ENCODE measurements at regions not wholly inside any gene's neighbourhood (a gene's known extent, or its start where the extent isn't known, plus 50 kb on each side); places are given as distances from the start of the nearest gene placed in this dataset.

DNA sequence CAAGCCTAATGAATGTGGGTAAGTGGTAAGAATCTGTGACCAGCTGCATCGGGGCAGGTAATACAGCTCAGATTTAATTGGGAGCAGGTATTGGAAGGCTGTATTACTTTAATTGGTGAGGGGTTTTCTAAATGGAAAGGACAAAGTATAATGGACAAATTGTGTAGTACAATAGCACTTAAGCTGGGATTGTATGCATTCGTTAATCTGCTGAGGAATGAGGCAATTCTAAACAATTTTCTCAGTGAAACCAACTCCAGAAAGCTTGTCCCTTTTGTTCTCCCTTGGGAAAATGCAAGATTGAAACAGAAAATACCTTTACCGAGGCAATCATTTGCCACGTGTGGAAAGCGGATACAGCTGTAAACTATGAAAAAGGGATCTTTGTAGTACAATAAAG lies 801.6 kb upstream of the POU3F3 start:
- TF ChIP-seq POLR2AphosphoS5 (IDR thresholded peaks at IDR 0.05; ENCODE audit: low read depth, low read length) (no peak), TCF12 (IDR thresholded peaks at IDR 0.05) (no peak), GABPA (IDR thresholded peaks at IDR 0.05; ENCODE audit: low read depth) (no peak), FOXM1 (IDR thresholded peaks at IDR 0.05; ENCODE audit: low read depth) (no peak), TAF1 (IDR thresholded peaks at IDR 0.05; ENCODE audit: borderline replicate concordance, low read depth, low read length) (no peak), FOSL2 (IDR thresholded peaks at IDR 0.05; ENCODE audit: borderline replicate concordance, low read depth) (no peak), YY1 (IDR thresholded peaks at IDR 0.05; ENCODE audit: low read depth) (no peak)
- TF ChIP-seq, protein P1, sequence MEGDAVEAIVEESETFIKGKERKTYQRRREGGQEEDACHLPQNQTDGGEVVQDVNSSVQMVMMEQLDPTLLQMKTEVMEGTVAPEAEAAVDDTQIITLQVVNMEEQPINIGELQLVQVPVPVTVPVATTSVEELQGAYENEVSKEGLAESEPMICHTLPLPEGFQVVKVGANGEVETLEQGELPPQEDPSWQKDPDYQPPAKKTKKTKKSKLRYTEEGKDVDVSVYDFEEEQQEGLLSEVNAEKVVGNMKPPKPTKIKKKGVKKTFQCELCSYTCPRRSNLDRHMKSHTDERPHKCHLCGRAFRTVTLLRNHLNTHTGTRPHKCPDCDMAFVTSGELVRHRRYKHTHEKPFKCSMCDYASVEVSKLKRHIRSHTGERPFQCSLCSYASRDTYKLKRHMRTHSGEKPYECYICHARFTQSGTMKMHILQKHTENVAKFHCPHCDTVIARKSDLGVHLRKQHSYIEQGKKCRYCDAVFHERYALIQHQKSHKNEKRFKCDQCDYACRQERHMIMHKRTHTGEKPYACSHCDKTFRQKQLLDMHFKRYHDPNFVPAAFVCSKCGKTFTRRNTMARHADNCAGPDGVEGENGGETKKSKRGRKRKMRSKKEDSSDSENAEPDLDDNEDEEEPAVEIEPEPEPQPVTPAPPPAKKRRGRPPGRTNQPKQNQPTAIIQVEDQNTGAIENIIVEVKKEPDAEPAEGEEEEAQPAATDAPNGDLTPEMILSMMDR (IDR thresholded peaks at IDR 0.05), result no peak
